ENCODE measurements at regions not wholly inside any gene's neighbourhood (a gene's known extent, or its start where the extent isn't known, plus 50 kb on each side); places are given as distances from the start of the nearest gene placed in this dataset.
"Not testable (repeated sequence)": the region's sequence is repeated elsewhere in the genome, so short reads cannot be mapped to it uniquely, and the experiment has no call there.

GRCh38 chr2:7632420-7632819 is 715.2 kb downstream of the RNF144A start:
- Histone ChIP-seq H3K36me3 (replicated peaks) (no peaks in the 10 kb centered on the region), H3K4me3 (no peak overlapping the region), H3K4me1 (no peaks in the 10 kb centered on the region), H3K27me3 (ENCODE audit: low read depth) (no peaks in the 10 kb centered on the region), H3K9me3 (no peaks in the 10 kb centered on the region)
- in situ Hi-C loops (cut with MboI; ENCODE audit: low sequenced_read_pairs): no loop called here
- no peak for DNase-seq (ENCODE audit: low spot score in 2 of 2)

GRCh38 chr2:7633566-7634153 is 716.4 kb downstream of the RNF144A start:
- Histone ChIP-seq H3K27me3 (ENCODE audit: low read depth) (no peaks in the 10 kb centered on the region), H3K4me3 (no peak overlapping the region), H3K4me1 (no peaks in the 10 kb centered on the region), H3K9me3 (no peaks in the 10 kb centered on the region), H3K36me3 (replicated peaks) (no peaks in the 10 kb centered on the region)
- in situ Hi-C loops (cut with MboI; ENCODE audit: low sequenced_read_pairs): no loop called here
- no peak for DNase-seq (ENCODE audit: low spot score in 2 of 2)

GRCh38 chr2:7634409-7634808 is 717.2 kb downstream of the RNF144A start:
- H3K4me1 ChIP-seq: no peaks in the 10 kb centered on the region
- no peak overlapping the region for H3K4me3 ChIP-seq
- H3K27me3 ChIP-seq (ENCODE audit: low read depth): no peaks in the 10 kb centered on the region
- no peaks in the 10 kb centered on the region for H3K9me3 ChIP-seq
- no peaks in the 10 kb centered on the region for H3K36me3 ChIP-seq (replicated peaks)
- no peak for DNase-seq (ENCODE audit: low spot score in 2 of 2)
- in situ Hi-C loops (cut with MboI; ENCODE audit: low sequenced_read_pairs): no loop called here

- H3K9me3 ChIP-seq: no peaks in the 10 kb centered on the region
- no peaks in the 10 kb centered on the region for H3K27me3 ChIP-seq (ENCODE audit: low read depth)
- in situ Hi-C loops (cut with MboI; ENCODE audit: low sequenced_read_pairs): no loop called here
- H3K4me1 ChIP-seq: no peaks in the 10 kb centered on the region
- DNase-seq (ENCODE audit: low spot score in 2 of 2): no peak
- no peaks in the 10 kb centered on the region for H3K36me3 ChIP-seq (replicated peaks)
- no peak overlapping the region for H3K4me3 ChIP-seq
Measured at GRCh38 chr2:7639476-7639875, 722.3 kb downstream of the RNF144A start.

GRCh38 chr2:7641272-7641671 is 724.1 kb downstream of the RNF144A start:
- DNase-seq (ENCODE audit: low spot score in 2 of 2); H3K4me3 ChIP-seq; in situ Hi-C loops (cut with MboI; ENCODE audit: low sequenced_read_pairs); H3K27me3 ChIP-seq (ENCODE audit: low read depth); H3K4me1 ChIP-seq; H3K36me3 ChIP-seq (replicated peaks); H3K9me3 ChIP-seq: not testable (repeated sequence)

- no peaks in the 10 kb centered on the region for H3K4me1 ChIP-seq
- no peaks in the 10 kb centered on the region for H3K27me3 ChIP-seq (ENCODE audit: low read depth)
- in situ Hi-C loops (cut with MboI; ENCODE audit: low sequenced_read_pairs): no loop called here
- no peaks in the 10 kb centered on the region for H3K36me3 ChIP-seq (replicated peaks)
- no peak for DNase-seq (ENCODE audit: low spot score in 2 of 2)
- H3K9me3 ChIP-seq: no peaks in the 10 kb centered on the region
- H3K4me3 ChIP-seq: no peak overlapping the region
Measured at GRCh38 chr2:7646024-7646423, 728.8 kb downstream of the RNF144A start.

- no peak overlapping the region for H3K4me3 ChIP-seq
- no peaks in the 10 kb centered on the region for H3K27me3 ChIP-seq (ENCODE audit: low read depth)
- H3K36me3 ChIP-seq (replicated peaks): no peaks in the 10 kb centered on the region
- in situ Hi-C loops (cut with MboI; ENCODE audit: low sequenced_read_pairs): no loop called here
- no peaks in the 10 kb centered on the region for H3K4me1 ChIP-seq
- no peaks in the 10 kb centered on the region for H3K9me3 ChIP-seq
- no peak for DNase-seq (ENCODE audit: low spot score in 2 of 2)
Measured at GRCh38 chr2:7646661-7647060, 729.4 kb downstream of the RNF144A start.

- Histone ChIP-seq H3K4me1 (no peaks in the 10 kb centered on the region), H3K4me3 (no peak overlapping the region), H3K9me3 (no peaks in the 10 kb centered on the region), H3K27me3 (ENCODE audit: low read depth) (no peaks in the 10 kb centered on the region), H3K36me3 (replicated peaks) (no peaks in the 10 kb centered on the region)
- DNase-seq (ENCODE audit: low spot score in 2 of 2): no peak
- in situ Hi-C loops (cut with MboI; ENCODE audit: low sequenced_read_pairs): no loop called here
Measured at GRCh38 chr2:7648221-7648795, 731.1 kb downstream of the RNF144A start.

GRCh38 chr2:7649461-7650228 is 732.4 kb downstream of the RNF144A start:
- Histone ChIP-seq H3K4me3 (no peak overlapping the region), H3K27me3 (ENCODE audit: low read depth) (no peaks in the 10 kb centered on the region), H3K9me3 (no peaks in the 10 kb centered on the region), H3K36me3 (replicated peaks) (no peaks in the 10 kb centered on the region), H3K4me1 (no peaks in the 10 kb centered on the region)
- in situ Hi-C loops (cut with MboI; ENCODE audit: low sequenced_read_pairs): no loop called here
- no peak for DNase-seq (ENCODE audit: low spot score in 2 of 2)

GRCh38 chr2:7653617-7654016 is 736.4 kb downstream of the RNF144A start:
- Histone ChIP-seq H3K4me3 (no peak overlapping the region), H3K9me3 (no peaks in the 10 kb centered on the region), H3K36me3 (replicated peaks) (no peaks in the 10 kb centered on the region), H3K27me3 (ENCODE audit: low read depth) (no peaks in the 10 kb centered on the region), H3K4me1 (no peaks in the 10 kb centered on the region)
- in situ Hi-C loops (cut with MboI; ENCODE audit: low sequenced_read_pairs): no loop called here
- DNase-seq (ENCODE audit: low spot score in 2 of 2): no peak

- Histone ChIP-seq H3K36me3 (replicated peaks) (no peaks in the 10 kb centered on the region), H3K4me1 (no peaks in the 10 kb centered on the region), H3K27me3 (ENCODE audit: low read depth) (no peaks in the 10 kb centered on the region), H3K9me3 (no peaks in the 10 kb centered on the region), H3K4me3 (no peak overlapping the region)
- in situ Hi-C loops (cut with MboI; ENCODE audit: low sequenced_read_pairs): no loop called here
- DNase-seq (ENCODE audit: low spot score in 2 of 2): no peak
Measured at GRCh38 chr2:7655629-7656028, 738.4 kb downstream of the RNF144A start.

- H3K36me3 ChIP-seq (replicated peaks); H3K4me1 ChIP-seq; in situ Hi-C loops (cut with MboI; ENCODE audit: low sequenced_read_pairs); H3K9me3 ChIP-seq; H3K4me3 ChIP-seq; H3K27me3 ChIP-seq (ENCODE audit: low read depth); DNase-seq (ENCODE audit: low spot score in 2 of 2): not testable (repeated sequence)
Measured at GRCh38 chr2:7657526-7657925, 740.3 kb downstream of the RNF144A start.

- no peak overlapping the region for H3K4me3 ChIP-seq
- H3K27me3 ChIP-seq (ENCODE audit: low read depth): no peaks in the 10 kb centered on the region
- in situ Hi-C loops (cut with MboI; ENCODE audit: low sequenced_read_pairs): no loop called here
- H3K4me1 ChIP-seq: no peaks in the 10 kb centered on the region
- H3K36me3 ChIP-seq (replicated peaks): no peaks in the 10 kb centered on the region
- DNase-seq (ENCODE audit: low spot score in 2 of 2): no peak
- H3K9me3 ChIP-seq: no peaks in the 10 kb centered on the region
Measured at GRCh38 chr2:7658486-7658885, 741.3 kb downstream of the RNF144A start.

- no peaks in the 10 kb centered on the region for H3K9me3 ChIP-seq
- no peaks in the 10 kb centered on the region for H3K4me1 ChIP-seq
- H3K27me3 ChIP-seq (ENCODE audit: low read depth): no peaks in the 10 kb centered on the region
- no peaks in the 10 kb centered on the region for H3K36me3 ChIP-seq (replicated peaks)
- no peak overlapping the region for H3K4me3 ChIP-seq
- no peak for DNase-seq (ENCODE audit: low spot score in 2 of 2)
- in situ Hi-C loops (cut with MboI; ENCODE audit: low sequenced_read_pairs): no loop called here
Measured at GRCh38 chr2:7660816-7661215, 743.6 kb downstream of the RNF144A start.

Data from HAP-1 (cell line).